ENCODE measurements at regions not wholly inside any gene's neighbourhood (a gene's known extent, or its start where the extent isn't known, plus 50 kb on each side); places are given as distances from the start of the nearest gene placed in this dataset.
"Not testable (repeated sequence)": the region's sequence is repeated elsewhere in the genome, so short reads cannot be mapped to it uniquely, and the experiment has no call there.

DNA sequence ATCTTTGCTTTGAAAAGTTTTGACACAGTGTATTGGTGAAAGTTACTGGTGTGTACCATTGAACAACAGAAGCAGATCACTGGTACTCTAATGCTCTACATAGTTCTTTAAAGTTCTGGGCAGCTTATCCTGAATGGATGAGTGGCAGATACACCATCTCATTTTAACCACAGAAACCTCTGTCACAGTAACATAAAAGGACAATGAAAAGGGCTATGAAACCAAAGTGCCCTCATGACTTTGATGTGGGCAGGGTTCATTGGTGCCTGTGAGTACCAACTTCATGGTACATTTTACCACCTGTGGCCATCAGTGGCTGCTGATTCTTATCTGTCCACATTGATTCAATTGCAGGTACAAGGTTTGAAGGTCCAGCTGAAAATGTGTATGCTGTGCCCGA lies 285.7 kb upstream of the PREP start:
- Histone ChIP-seq H3K27ac (no peak overlapping the region), H3K4me3 (no peak overlapping the region), H3K27me3 (no peaks in the 10 kb centered on the region), H3K36me3 (no peaks in the 10 kb centered on the region), H3K9me3 (peaks cover 0 to 9% of the 10 kb centered on the region in 2 donors), H3K4me1 (no peaks in the 10 kb centered on the region)
- TF ChIP-seq, protein P1, sequence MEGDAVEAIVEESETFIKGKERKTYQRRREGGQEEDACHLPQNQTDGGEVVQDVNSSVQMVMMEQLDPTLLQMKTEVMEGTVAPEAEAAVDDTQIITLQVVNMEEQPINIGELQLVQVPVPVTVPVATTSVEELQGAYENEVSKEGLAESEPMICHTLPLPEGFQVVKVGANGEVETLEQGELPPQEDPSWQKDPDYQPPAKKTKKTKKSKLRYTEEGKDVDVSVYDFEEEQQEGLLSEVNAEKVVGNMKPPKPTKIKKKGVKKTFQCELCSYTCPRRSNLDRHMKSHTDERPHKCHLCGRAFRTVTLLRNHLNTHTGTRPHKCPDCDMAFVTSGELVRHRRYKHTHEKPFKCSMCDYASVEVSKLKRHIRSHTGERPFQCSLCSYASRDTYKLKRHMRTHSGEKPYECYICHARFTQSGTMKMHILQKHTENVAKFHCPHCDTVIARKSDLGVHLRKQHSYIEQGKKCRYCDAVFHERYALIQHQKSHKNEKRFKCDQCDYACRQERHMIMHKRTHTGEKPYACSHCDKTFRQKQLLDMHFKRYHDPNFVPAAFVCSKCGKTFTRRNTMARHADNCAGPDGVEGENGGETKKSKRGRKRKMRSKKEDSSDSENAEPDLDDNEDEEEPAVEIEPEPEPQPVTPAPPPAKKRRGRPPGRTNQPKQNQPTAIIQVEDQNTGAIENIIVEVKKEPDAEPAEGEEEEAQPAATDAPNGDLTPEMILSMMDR (IDR thresholded peaks at IDR 0.05) = no peak
- DNase-seq (ENCODE audit: low spot score) = no peak

GRCh38 chr6:105686793-105687192 lies 283.9 kb upstream of the PREP start:
- H3K27me3 ChIP-seq; H3K4me3 ChIP-seq; DNase-seq (ENCODE audit: low spot score); H3K4me1 ChIP-seq; H3K27ac ChIP-seq; H3K36me3 ChIP-seq: not testable (repeated sequence)
- H3K9me3 ChIP-seq = peaks cover 0 to 21% of the 10 kb centered on the region in 2 donors

DNA sequence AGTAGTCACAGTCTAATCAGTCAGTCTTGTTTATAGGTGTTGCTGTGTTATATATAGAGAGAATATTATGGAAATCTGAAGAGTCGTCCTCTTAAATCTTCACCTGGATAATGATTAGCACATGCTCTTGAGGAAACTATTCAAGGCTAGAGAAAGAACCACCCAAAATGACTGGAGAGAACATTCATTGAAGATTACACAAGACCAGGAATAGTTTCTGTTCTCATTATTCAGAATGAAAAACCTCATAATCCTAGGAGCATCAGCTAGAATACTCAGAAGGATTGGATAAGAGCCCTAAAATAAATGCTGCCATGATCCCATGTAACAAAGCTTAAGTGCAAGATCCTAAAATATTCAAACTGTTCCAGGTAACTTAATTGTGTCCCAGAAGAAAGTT lies 278.2 kb upstream of the PREP start:
- TF ChIP-seq, protein P1 (IDR thresholded peaks at IDR 0.05) = no peak
- H3K4me1 ChIP-seq = peaks cover 0 to 7% of the 10 kb centered on the region in 2 donors
- H3K4me3 ChIP-seq = no peak overlapping the region
- H3K36me3 ChIP-seq = no peaks in the 10 kb centered on the region
- H3K27me3 ChIP-seq = no peaks in the 10 kb centered on the region
- no peak overlapping the region for H3K27ac ChIP-seq
- DNase-seq (ENCODE audit: low spot score) = no peak
- peaks cover 0 to 20% of the 10 kb centered on the region in 2 donors for H3K9me3 ChIP-seq

DNA sequence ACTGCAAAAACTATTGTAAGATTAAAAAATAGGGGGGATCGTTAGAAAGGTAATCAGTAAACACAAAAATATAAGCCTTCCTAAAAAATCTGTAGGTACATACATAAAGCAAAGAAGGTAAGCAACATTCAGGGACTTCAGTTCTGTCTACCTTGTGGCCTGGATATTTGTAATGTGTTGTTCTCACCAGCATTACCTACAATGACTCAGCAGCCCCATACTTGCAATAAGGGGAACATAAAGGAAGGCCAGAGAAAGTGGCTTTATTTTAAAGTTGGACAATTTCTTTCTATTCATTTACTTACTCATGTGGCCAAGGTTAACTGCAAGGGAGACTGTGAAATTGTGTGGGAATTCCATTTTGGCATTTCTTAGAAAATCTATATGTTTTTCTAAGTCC lies 277.2 kb upstream of the PREP start:
- no peak overlapping the region for H3K27ac ChIP-seq
- H3K36me3 ChIP-seq = no peaks in the 10 kb centered on the region
- H3K4me1 ChIP-seq = peaks cover 0 to 11% of the 10 kb centered on the region in 2 donors
- peaks cover 0 to 20% of the 10 kb centered on the region in 2 donors for H3K9me3 ChIP-seq
- no peak overlapping the region for H3K4me3 ChIP-seq
- TF ChIP-seq, protein P1 (IDR thresholded peaks at IDR 0.05) = no peak
- H3K27me3 ChIP-seq = no peaks in the 10 kb centered on the region
- DNase-seq (ENCODE audit: low spot score) = no peak

- Histone ChIP-seq H3K27ac (peak overlapping the region in 1 of 2 donors; percentile 79), H3K4me3 (no peak overlapping the region), H3K36me3 (no peaks in the 10 kb centered on the region), H3K9me3 (peaks cover 0 to 20% of the 10 kb centered on the region in 2 donors), H3K27me3 (no peaks in the 10 kb centered on the region), H3K4me1 (peaks cover 0 to 11% of the 10 kb centered on the region in 2 donors)
- TF ChIP-seq, protein P1 (IDR thresholded peaks at IDR 0.05) = no peak
- DNase-seq (ENCODE audit: low spot score) = no peak
Measured at GRCh38 chr6:105678516-105678915, 275.6 kb upstream of the PREP start.

- H3K27ac ChIP-seq = peak overlapping the region; percentile 16 to 79
- DNase-seq (ENCODE audit: low spot score) = no peak
- peaks cover 0 to 14% of the 10 kb centered on the region in 2 donors for H3K9me3 ChIP-seq
- H3K27me3 ChIP-seq = no peaks in the 10 kb centered on the region
- peaks cover 0 to 11% of the 10 kb centered on the region in 2 donors for H3K4me1 ChIP-seq
- no peak overlapping the region for H3K4me3 ChIP-seq
- TF ChIP-seq, protein P1 (IDR thresholded peaks at IDR 0.05) = no peak
- no peaks in the 10 kb centered on the region for H3K36me3 ChIP-seq
Measured at GRCh38 chr6:105677671-105678475, 275.0 kb upstream of the PREP start.
